Suprapubic skin (tissue), 4 donors: ENCODE measurements at regions not wholly inside any gene's neighbourhood (a gene's known extent, or its start where the extent isn't known, plus 50 kb on each side); places are given as distances from the start of the nearest gene placed in this dataset.

Experiments used
- POLR2A ChIP-seq, 2 donors: fragments of 450-650 bp; IDR thresholded peaks; one replicate each; pipeline ENCODE4 v1.6.1; 2017; ENCODE audit warnings: antibody characterized with exemption in 2 of 2, mild to moderate bottlenecking in 2 of 2, moderate library complexity in 2 of 2
- POLR2AphosphoS5 ChIP-seq, 3 donors: sonication (generic); formaldehyde crosslinking; IDR thresholded peaks; one replicate each; pipeline ENCODE4 v1.6.1; 2017; ENCODE audit warnings: antibody characterized with exemption in 3 of 3
- TF ChIP-seq, protein P1 (sequence below), 2 donors: fragments of 200-600 bp in 1 of 2; fragments of 450-650 bp in 1 of 2; sonication (generic) in 1 of 2; IDR thresholded peaks; one replicate each; pipeline ENCODE4 v1.5.1; 2016 to 2019; ENCODE audit warnings: antibody characterized with exemption in 2 of 2, mild to moderate bottlenecking in 1 of 2, moderate library complexity in 1 of 2

DNA sequence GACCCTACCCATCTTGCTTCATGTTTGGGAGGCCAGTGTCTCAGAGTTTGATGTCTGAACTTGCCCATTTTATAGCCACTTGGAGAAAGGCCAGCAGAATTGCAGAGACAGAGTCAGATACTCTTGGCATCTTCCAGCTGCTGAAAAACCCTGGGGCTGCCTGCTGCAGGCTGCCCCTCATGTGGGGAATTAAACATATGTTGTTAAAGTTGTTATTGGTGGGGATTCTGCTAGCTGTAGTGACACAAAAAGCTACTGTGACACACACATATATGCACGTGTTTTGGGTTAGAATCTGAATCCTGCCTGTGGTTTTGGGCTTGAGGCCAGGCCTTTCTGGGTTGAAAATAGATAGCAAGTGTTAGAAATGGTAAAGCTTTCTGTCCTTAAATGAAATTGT lies 1288.4 kb downstream of the AACS start:
- TF ChIP-seq, protein P1, sequence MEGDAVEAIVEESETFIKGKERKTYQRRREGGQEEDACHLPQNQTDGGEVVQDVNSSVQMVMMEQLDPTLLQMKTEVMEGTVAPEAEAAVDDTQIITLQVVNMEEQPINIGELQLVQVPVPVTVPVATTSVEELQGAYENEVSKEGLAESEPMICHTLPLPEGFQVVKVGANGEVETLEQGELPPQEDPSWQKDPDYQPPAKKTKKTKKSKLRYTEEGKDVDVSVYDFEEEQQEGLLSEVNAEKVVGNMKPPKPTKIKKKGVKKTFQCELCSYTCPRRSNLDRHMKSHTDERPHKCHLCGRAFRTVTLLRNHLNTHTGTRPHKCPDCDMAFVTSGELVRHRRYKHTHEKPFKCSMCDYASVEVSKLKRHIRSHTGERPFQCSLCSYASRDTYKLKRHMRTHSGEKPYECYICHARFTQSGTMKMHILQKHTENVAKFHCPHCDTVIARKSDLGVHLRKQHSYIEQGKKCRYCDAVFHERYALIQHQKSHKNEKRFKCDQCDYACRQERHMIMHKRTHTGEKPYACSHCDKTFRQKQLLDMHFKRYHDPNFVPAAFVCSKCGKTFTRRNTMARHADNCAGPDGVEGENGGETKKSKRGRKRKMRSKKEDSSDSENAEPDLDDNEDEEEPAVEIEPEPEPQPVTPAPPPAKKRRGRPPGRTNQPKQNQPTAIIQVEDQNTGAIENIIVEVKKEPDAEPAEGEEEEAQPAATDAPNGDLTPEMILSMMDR (IDR thresholded peaks at IDR 0.05) = no peak
- TF ChIP-seq POLR2A (IDR thresholded peaks at IDR 0.05) = no peak
- TF ChIP-seq POLR2AphosphoS5 (IDR thresholded peaks at IDR 0.05) = no peak
